SK-N-DZ (cell line): ENCODE measurements at regions not wholly inside any gene's neighbourhood (a gene's known extent, or its start where the extent isn't known, plus 50 kb on each side); places are given as distances from the start of the nearest gene placed in this dataset.
"Not testable (repeated sequence)": the region's sequence is repeated elsewhere in the genome, so short reads cannot be mapped to it uniquely, and the experiment has no call there.

ENCODE experiments used
- DNase-seq: peaks from one replicate; pipeline ENCODE4 v3.0.0-alpha.2; 2015; ENCODE audit warnings: low spot score

- DNase-seq, result no peak
Observed at GRCh38 chr20:57977569-57977968, 250.9 kb downstream of the ANKRD60 start.

- no peak for DNase-seq
Observed at GRCh38 chr20:57977141-57977540, 251.3 kb downstream of the ANKRD60 start.

GRCh38 chr20:57974863-57975262 lies 253.6 kb downstream of the ANKRD60 start:
- DNase-seq, result no peak

GRCh38 chr20:57973886-57974285 lies 254.6 kb downstream of the ANKRD60 start:
- DNase-seq, result no peak

GRCh38 chr20:57971583-57971982 lies 256.9 kb downstream of the ANKRD60 start:
- DNase-seq, result not testable (repeated sequence)

- DNase-seq, result no peak
Observed at GRCh38 chr20:57970856-57971255, 257.6 kb downstream of the ANKRD60 start.

- no peak for DNase-seq
Observed at GRCh38 chr20:57970116-57970515, 258.3 kb downstream of the ANKRD60 start.

- DNase-seq, result no peak
Observed at GRCh38 chr20:57968120-57968519, 258.3 kb upstream of the PMEPA1 start.

- no peak for DNase-seq
Observed at GRCh38 chr20:57967364-57967763, 257.5 kb upstream of the PMEPA1 start.

GRCh38 chr20:57966620-57967019 lies 256.8 kb upstream of the PMEPA1 start:
- no peak for DNase-seq

- no peak for DNase-seq
Observed at GRCh38 chr20:57965441-57965840, 255.6 kb upstream of the PMEPA1 start.

- DNase-seq, result no peak
Observed at GRCh38 chr20:57964011-57964862, 254.4 kb upstream of the PMEPA1 start.

- no peak for DNase-seq
Observed at GRCh38 chr20:57960803-57961575, 251.2 kb upstream of the PMEPA1 start.

- no peak for DNase-seq
Observed at GRCh38 chr20:57959589-57959988, 249.8 kb upstream of the PMEPA1 start.

- DNase-seq, result no peak
Observed at GRCh38 chr20:57959018-57959417, 249.2 kb upstream of the PMEPA1 start.

GRCh38 chr20:57958050-57958420 lies 248.2 kb upstream of the PMEPA1 start:
- no peak for DNase-seq

- no peak for DNase-seq
Observed at GRCh38 chr20:57957411-57958049, 247.7 kb upstream of the PMEPA1 start.

GRCh38 chr20:57953638-57954037 lies 243.8 kb upstream of the PMEPA1 start:
- DNase-seq, result no peak

GRCh38 chr20:57952136-57952535 lies 242.3 kb upstream of the PMEPA1 start:
- DNase-seq, result no peak

GRCh38 chr20:57951549-57951948 lies 241.7 kb upstream of the PMEPA1 start:
- DNase-seq, result no peak

GRCh38 chr20:57950764-57951485 lies 241.1 kb upstream of the PMEPA1 start:
- DNase-seq, result no peak
